ENCODE measurements at regions not wholly inside any gene's neighbourhood (a gene's known extent, or its start where the extent isn't known, plus 50 kb on each side); places are given as distances from the start of the nearest gene placed in this dataset.

DNA sequence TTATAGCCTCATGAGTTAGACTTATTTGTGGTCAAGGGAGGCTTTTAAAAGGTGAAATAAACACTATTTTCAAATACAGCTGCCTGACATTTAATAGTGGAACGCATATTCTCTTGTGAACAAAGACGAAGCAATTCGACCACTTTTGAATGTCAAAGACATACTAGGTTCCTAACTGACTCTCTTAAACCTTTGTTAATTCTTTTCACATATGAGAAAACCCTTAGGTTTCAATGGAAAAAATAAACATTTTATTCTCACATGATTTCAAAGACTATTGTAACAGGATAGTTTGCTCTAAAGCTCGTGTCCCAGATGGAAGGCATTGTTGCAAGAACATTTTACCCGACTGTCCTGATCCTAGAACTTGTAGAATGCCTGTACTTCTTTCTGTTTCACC lies 74.8 kb upstream of the BOC start:
- no peaks in the 10 kb centered on the region for H3K27me3 Mint-ChIP-seq (ENCODE audit: low read depth)
- no peaks in the 10 kb centered on the region for H3K9me3 Mint-ChIP-seq
- H3K4me1 Mint-ChIP-seq (ENCODE audit: low read depth) = peaks cover 2% of the 10 kb centered on the region
- no peaks in the 10 kb centered on the region for H3K36me3 Mint-ChIP-seq (ENCODE audit: low read depth)
- no peak for DNase-seq (ENCODE audit: low spot score)
- H3K4me3 Mint-ChIP-seq = no peak overlapping the region
- H3K27ac Mint-ChIP-seq = no peak overlapping the region

DNA sequence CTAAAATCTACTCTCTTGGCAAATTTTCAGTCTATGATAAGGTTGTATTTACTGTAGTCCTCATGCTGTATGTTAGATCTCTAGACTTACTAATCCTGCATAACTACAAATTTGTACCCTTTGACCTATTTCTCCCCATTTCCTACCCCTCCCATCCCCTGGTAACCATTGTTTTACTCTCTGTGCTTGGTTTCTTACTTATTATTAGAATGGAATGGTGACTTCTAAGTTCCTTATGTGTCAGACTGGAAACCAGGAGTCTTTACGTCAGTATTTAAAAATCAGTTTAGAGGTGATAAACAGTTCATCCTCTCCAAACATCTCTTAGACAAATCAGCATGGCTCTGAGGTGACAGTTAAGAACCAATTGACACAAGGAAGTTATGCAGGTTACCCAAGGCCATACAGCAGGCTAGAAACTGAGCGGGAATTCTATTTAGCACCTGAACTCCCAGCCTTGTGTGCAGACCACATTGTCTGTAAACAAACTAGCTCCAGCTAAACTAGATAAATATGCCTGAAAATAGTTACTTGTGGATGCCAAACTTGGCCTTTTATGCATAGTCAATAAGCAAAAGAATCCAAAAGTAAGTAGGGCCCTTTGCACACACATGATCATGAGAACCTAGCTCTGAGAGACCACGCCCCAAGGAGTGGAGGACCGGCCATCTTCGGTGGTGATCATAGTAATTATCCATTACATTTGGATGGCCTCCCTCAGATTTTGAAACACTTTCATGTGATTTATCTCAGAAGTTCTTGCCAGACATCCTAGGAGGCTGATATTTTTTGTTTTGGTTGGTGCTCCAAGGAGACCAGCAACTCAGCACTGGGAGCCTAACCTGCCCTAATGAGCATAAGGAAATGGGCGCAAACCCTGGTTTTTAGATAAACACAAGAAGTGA lies 72.3 kb upstream of the BOC start:
- no peaks in the 10 kb centered on the region for H3K36me3 Mint-ChIP-seq (ENCODE audit: low read depth)
- DNase-seq (ENCODE audit: low spot score) = no peak

DNA sequence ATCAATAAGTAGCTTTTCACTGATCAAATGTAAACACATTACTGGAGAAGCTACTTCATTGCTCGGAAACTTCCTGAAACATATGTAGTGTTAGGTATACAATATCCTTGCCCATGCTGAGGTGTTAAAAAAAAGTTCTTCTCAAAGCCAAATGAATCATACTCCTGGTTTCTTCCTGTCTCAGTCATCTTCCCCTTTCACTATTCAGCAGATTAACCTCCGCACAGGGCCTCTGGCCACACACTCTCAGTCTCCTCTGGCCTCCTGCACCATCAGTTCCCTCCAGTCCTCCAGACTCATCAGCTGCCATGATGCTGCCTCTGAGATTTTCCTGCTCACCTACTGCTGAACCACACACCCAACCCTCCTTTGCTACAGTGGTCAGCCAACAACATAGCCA lies 70.5 kb upstream of the BOC start:
- peak; percentile 11 for DNase-seq (ENCODE audit: low spot score)
- Mint-ChIP-seq H3K4me3 (no peak overlapping the region), H3K27ac (no peak overlapping the region), H3K36me3 (ENCODE audit: low read depth) (no peaks in the 10 kb centered on the region), H3K27me3 (ENCODE audit: low read depth) (peaks cover 4% of the 10 kb centered on the region), H3K4me1 (ENCODE audit: low read depth) (peaks cover 2% of the 10 kb centered on the region), H3K9me3 (no peaks in the 10 kb centered on the region)

More for the DNA sequence above, 72.3 kb upstream of the BOC start:
- Mint-ChIP-seq H3K9me3 (no peaks in the 10 kb centered on the region), H3K27me3 (ENCODE audit: low read depth) (peaks cover 4% of the 10 kb centered on the region), H3K4me3 (no peak overlapping the region), H3K27ac (no peak overlapping the region), H3K4me1 (ENCODE audit: low read depth) (peaks cover 2% of the 10 kb centered on the region)

DNA sequence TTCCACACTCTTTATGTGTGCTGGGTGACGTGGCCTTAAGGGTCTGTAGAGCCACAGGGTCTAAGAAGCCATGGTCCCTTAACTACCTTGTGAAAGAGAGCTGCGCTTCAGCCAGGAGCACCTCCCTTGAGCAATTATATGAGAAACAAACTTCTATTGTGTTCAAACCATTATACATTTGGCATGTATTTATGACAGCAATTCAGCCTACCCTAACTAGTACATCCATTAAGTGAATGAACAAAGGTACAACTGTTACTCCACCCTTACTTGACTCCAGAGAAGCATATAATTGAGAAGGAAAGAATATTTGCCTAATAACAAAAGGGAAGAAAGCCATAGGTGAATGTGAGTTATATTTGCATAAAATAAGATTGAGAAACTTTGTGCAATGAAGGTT lies 69.8 kb upstream of the BOC start:
- Mint-ChIP-seq H3K27me3 (ENCODE audit: low read depth) (peaks cover 4% of the 10 kb centered on the region), H3K4me3 (no peak overlapping the region), H3K4me1 (ENCODE audit: low read depth) (peaks cover 2% of the 10 kb centered on the region), H3K9me3 (no peaks in the 10 kb centered on the region), H3K27ac (no peak overlapping the region), H3K36me3 (ENCODE audit: low read depth) (no peaks in the 10 kb centered on the region)
- DNase-seq (ENCODE audit: low spot score) = no peak

DNA sequence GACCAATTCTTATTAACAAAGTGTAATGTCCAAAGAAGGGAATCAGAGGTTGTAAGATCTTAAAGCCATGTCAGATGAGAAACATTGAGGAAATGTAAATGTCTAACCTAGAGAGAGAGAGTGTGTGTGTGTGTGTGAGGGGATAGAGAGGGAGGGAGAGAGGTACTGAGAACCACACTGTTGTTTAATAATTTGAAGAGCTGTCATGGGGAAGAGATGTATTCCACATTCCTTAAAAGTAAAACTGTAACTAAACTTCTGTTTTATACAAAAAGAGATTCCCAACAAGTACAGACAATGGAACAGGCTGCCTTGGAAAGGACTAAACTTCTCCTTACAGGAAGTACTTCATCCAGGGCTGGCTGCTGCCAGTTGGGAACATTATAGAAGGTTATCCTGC lies 68.9 kb upstream of the BOC start:
- Mint-ChIP-seq H3K9me3 (no peaks in the 10 kb centered on the region), H3K27me3 (ENCODE audit: low read depth) (peaks cover 4% of the 10 kb centered on the region), H3K4me1 (ENCODE audit: low read depth) (peaks cover 2% of the 10 kb centered on the region), H3K4me3 (no peak overlapping the region), H3K27ac (no peak overlapping the region), H3K36me3 (ENCODE audit: low read depth) (no peaks in the 10 kb centered on the region)
- DNase-seq (ENCODE audit: low spot score) = no peak

DNA sequence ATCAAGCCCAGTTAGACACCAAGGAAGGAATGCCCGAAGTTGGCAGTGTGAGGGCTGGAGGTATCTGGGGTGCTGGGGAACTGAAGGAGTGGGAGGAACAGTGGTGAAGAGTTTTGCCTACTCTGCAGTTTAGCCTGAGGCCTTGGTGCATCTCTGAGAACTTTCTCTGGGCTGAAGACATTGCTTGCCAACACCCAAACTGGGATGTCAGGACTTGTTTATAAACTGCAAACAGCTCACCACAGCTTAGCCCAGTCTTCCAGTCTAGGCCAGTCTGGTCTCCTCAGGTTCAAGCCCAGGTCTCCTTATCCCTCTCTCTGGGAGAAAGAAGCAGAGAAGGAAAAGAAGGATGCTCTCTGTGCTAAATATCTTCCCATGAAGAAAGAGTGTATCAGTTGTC lies 68.0 kb upstream of the BOC start:
- DNase-seq (ENCODE audit: low spot score) = no peak

DNA sequence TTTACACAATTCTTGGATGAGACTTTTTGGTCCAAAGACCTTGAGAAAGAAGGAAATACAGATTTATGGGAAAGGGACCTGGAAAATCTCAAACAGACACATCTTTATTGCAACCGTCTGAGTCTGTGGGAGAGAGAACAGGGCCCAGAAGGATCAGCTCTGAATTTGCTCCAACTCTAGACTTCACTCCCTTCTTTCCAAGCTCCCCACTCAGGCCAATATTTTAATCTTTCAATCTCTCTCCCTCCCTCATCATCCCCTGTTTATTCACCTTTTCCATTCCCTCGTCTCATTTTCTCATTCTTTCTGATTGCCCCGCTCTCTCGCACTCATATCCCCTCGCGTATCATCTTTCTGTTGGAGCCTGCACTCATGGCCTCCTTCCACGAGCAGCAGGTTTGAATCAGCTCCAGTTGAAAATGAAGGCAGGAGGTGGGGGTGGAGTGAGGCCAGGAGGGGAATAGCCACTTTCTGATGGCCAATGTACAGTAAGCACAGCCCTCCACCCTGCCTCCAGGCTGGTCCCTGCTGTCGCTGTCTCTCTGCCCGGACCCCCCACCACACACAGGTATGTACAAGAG lies 63.6 kb upstream of the BOC start:
- no peaks in the 10 kb centered on the region for H3K9me3 Mint-ChIP-seq
- no peak for DNase-seq (ENCODE audit: low spot score)
- H3K36me3 Mint-ChIP-seq (ENCODE audit: low read depth) = no peaks in the 10 kb centered on the region
- H3K4me1 Mint-ChIP-seq (ENCODE audit: low read depth) = no peaks in the 10 kb centered on the region
- H3K4me3 Mint-ChIP-seq = no peak overlapping the region
- peaks cover 4% of the 10 kb centered on the region for H3K27me3 Mint-ChIP-seq (ENCODE audit: low read depth)
- H3K27ac Mint-ChIP-seq = no peak overlapping the region

More for the DNA sequence above, 68.0 kb upstream of the BOC start:
- Mint-ChIP-seq H3K4me1 (ENCODE audit: low read depth) (peaks cover 2% of the 10 kb centered on the region), H3K9me3 (no peaks in the 10 kb centered on the region), H3K27me3 (ENCODE audit: low read depth) (peaks cover 4% of the 10 kb centered on the region), H3K4me3 (no peak overlapping the region), H3K27ac (no peak overlapping the region), H3K36me3 (ENCODE audit: low read depth) (no peaks in the 10 kb centered on the region)

DNA sequence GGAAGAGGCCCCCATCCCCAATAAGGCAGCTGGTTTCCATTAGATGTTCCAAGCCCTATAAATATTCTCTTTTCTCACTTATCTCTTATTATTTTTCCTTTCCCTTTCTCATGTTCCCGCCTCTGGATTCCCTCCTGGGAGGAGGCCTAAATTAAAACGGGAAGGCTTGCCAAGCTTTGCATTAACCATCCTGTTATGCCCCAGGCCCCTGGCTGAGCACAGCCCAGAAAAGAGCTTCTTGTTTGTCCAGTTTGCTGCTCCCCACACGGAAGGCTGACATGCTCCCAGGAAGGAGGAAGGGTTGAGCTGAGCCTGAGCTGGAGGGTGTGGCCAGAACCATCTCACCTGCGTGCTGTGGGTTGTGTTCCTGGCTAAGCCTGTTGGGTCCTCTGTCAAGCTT lies 63.1 kb upstream of the BOC start:
- Mint-ChIP-seq H3K4me3 (no peak overlapping the region), H3K36me3 (ENCODE audit: low read depth) (no peaks in the 10 kb centered on the region), H3K27me3 (ENCODE audit: low read depth) (peaks cover 4% of the 10 kb centered on the region), H3K9me3 (no peaks in the 10 kb centered on the region), H3K27ac (no peak overlapping the region), H3K4me1 (ENCODE audit: low read depth) (no peaks in the 10 kb centered on the region)
- DNase-seq (ENCODE audit: low spot score) = no peak

DNA sequence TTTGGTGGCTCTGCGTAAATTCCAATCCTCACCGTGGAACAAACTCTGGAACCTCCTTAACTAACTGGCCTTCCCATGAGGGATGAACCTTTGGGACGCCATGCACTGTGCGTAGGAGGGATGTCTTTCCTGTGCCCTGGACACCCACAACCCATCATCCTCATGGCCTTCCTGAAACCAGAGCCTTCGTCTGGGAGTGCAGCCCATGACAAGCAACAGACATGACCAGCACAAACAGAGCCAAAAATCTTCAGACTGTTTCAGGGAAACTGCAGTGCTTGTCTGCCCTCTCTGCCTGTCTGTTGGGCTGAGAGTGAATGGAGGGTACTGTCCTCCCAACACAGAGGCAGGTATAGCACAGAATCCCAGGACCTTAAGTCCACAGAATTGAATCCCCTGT lies 61.1 kb upstream of the BOC start:
- no peak for DNase-seq (ENCODE audit: low spot score)
- Mint-ChIP-seq H3K4me3 (no peak overlapping the region), H3K27me3 (ENCODE audit: low read depth) (no peaks in the 10 kb centered on the region), H3K27ac (no peak overlapping the region), H3K4me1 (ENCODE audit: low read depth) (no peaks in the 10 kb centered on the region), H3K36me3 (ENCODE audit: low read depth) (no peaks in the 10 kb centered on the region), H3K9me3 (no peaks in the 10 kb centered on the region)

DNA sequence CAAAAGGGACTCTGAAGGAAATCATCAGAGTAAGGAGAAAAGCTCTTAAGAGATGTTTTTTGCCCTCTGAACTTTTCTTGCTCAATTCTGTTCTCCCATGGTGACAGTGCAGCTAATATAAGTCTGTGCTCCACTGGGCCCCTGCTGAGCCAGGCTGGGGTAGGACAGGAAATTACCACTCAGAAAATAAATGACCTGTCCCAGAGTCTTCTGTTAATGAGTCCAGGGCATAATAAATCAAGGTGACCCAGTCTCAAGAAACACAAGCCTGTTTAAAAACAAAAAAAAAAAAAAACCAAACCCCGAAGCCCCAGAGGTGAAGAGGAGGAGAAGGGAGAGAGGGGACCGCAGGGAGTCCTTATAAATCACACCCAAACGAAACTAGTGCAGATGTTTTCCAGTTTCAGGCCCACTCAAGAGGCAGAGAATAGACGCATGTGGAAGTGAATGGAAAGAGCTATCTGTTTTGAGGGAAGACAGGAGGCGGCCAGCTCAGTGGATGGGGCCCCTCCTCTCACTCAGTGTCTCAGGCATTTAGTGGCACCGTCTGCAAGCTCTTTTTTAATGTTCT lies 59.8 kb upstream of the BOC start:
- no peaks in the 10 kb centered on the region for H3K27me3 Mint-ChIP-seq (ENCODE audit: low read depth)
- no peaks in the 10 kb centered on the region for H3K36me3 Mint-ChIP-seq (ENCODE audit: low read depth)
- H3K4me1 Mint-ChIP-seq (ENCODE audit: low read depth) = no peaks in the 10 kb centered on the region
- no peaks in the 10 kb centered on the region for H3K9me3 Mint-ChIP-seq
- DNase-seq (ENCODE audit: low spot score) = no peak
- no peak overlapping the region for H3K4me3 Mint-ChIP-seq
- H3K27ac Mint-ChIP-seq = no peak overlapping the region

DNA sequence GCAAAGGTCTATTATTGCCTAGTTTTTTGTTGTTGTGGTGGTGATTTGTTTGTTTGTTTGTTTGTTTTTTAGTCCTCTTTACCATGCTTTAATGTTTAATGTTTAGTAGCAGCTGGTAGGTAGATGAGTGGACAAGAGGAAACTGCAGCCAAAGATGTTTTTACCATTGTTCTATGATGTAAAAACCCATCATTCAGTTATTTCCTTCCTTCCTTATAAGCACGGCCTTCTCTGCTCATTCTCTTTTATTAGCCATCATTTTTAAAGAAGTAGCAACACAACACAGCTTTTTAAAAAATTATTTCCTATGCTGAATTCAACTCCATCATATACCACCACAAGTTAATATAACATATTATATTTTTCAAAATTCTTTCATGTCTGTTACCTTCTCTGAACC lies 58.5 kb upstream of the BOC start:
- Mint-ChIP-seq H3K4me1 (ENCODE audit: low read depth) (no peaks in the 10 kb centered on the region), H3K27ac (no peak overlapping the region), H3K9me3 (no peaks in the 10 kb centered on the region), H3K27me3 (ENCODE audit: low read depth) (no peaks in the 10 kb centered on the region), H3K36me3 (ENCODE audit: low read depth) (no peaks in the 10 kb centered on the region), H3K4me3 (no peak overlapping the region)
- DNase-seq (ENCODE audit: low spot score) = no peak

DNA sequence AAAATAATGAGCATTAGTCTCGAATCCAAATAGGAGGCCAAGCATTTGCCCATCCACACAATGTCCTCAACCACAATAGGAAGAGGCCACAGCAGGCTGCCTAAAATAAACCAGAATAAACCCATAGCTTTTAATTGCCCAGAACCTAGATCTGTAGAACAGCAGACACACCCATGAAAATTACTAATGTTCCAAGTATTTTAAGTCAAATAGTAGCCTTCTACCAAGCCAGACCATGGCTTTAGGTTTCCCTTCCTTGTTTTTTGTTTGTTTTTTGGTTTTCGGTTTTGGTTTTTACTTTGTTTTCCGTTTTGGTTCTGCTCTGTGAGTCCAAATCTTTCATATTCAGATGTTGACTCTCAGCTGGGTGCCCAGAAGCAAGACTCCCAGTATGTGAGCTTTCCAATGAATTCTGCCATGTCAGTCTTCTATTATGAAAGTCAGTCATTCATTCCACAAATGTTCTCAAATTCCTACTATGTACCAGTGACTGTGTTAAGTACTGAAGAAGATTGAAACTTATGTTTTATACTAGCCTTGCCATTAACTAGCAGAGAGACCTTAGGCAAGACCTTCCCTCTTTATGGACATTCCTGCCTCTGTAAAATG lies 57.8 kb upstream of the BOC start:
- Mint-ChIP-seq H3K27me3 (ENCODE audit: low read depth) (no peaks in the 10 kb centered on the region), H3K36me3 (ENCODE audit: low read depth) (no peaks in the 10 kb centered on the region), H3K4me3 (no peak overlapping the region), H3K27ac (no peak overlapping the region), H3K9me3 (no peaks in the 10 kb centered on the region), H3K4me1 (ENCODE audit: low read depth) (no peaks in the 10 kb centered on the region)
- no peak for DNase-seq (ENCODE audit: low spot score)

DNA sequence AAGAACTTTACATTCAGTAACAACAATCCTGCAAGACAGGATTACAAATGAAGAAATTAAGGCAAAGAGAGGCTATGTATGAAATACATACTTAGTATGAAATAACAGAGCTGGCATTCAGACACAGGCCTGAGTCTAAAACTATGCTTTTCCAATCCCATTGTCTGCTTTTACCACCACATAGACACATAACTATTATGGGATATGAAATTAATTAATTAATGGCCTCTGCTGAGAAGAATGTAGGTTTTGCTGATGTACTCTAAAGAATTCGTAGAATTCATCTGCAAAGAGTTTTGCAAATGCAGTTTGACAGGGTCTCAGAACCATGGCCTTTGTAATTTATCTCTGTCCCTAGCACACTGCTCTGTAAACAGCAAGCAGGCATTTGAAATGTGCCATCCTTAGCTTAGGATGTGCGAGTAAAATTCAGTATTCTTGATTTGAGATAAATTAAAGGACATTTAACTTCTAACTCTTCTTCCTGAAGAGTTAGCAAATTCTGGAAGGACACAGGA lies 54.5 kb upstream of the BOC start:
- Mint-ChIP-seq H3K27me3 (ENCODE audit: low read depth) (no peaks in the 10 kb centered on the region), H3K4me1 (ENCODE audit: low read depth) (no peaks in the 10 kb centered on the region), H3K4me3 (no peak overlapping the region), H3K9me3 (no peaks in the 10 kb centered on the region), H3K36me3 (ENCODE audit: low read depth) (no peaks in the 10 kb centered on the region), H3K27ac (no peak overlapping the region)
- DNase-seq (ENCODE audit: low spot score) = no peak

DNA sequence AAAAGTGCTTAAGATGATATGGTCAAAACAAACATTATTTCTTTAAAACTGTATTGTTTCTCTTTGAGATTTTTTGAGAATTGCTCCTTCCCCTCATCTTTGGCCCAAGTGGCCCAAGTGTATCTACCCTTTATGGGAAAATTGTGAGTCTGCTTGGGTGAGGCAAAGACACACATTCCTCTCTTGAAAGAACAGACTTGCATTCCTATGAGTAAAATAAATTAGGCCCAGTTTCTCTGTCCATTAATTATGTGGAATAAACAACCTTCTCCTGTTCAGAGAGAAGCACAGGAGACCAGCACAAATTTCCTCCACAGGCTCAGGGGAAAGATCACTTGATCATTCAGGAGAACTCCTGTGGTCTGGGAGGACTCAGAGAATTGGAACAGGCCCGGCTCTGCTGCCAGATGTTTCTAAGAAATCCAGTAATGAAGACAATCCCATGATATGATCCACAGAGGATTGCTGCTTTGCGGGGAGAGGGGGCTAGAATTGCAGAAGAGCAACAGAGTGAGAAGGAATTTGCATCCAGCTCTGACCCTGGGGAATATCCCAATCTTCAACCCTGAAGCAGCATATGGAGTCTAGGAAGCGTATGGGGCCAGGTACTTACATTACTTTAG lies 53.8 kb upstream of the BOC start:
- Mint-ChIP-seq H3K9me3 (no peaks in the 10 kb centered on the region), H3K36me3 (ENCODE audit: low read depth) (no peaks in the 10 kb centered on the region), H3K4me1 (ENCODE audit: low read depth) (no peaks in the 10 kb centered on the region), H3K4me3 (no peak overlapping the region), H3K27me3 (ENCODE audit: low read depth) (no peaks in the 10 kb centered on the region), H3K27ac (no peak overlapping the region)
- DNase-seq (ENCODE audit: low spot score) = no peak

Measured in T-helper 2 cell treated with Interferon-gamma antibody and Interleukin-4, amounts not matched to agents 5 μg/mL and 100 μg/mL, for 36 hours (primary cell).